IMR-90 (cell line): ENCODE measurements at regions not wholly inside any gene's neighbourhood (a gene's known extent, or its start where the extent isn't known, plus 50 kb on each side); places are given as distances from the start of the nearest gene placed in this dataset.

Experiments used
- ATAC-seq: fragments of 200-7000 bp; cut with Tn5 transposase; 2 replicates; pipeline ENCODE4 v1.9.1; 2020; ENCODE audit warnings: low read depth, mild to moderate bottlenecking, moderate library complexity
- BruUV-seq: library from RNA; stranded (reverse); fragments of 400-500 nt; replicated peaks from 2 replicates; lab custom pipeline; 2021; lab: Mats Ljungman, UMichigan
- CTCF ChIA-PET: fragments of 300-600 bp; formaldehyde crosslinking; extraction: SDS; loops from one replicate; lab custom pipeline; 2021; ENCODE audit warnings: antibody characterized with exemption; lab: Yijun Ruan, JAX
- POLR2A ChIA-PET: fragments of 300-600 bp; sonication (Branson Sonifier 250); formaldehyde crosslinking; loops from one replicate; lab custom pipeline; 2022; ENCODE audit warnings: antibody characterized with exemption; ENCODE audit not compliant: unreplicated experiment; lab: Charles Lee
- DNase-seq: peaks from one replicate; pipeline ENCODE4 v3.0.0; 2013
- H2AFZ ChIP-seq: replicated peaks from 2 replicates; pipeline ENCODE3; 2013; ENCODE audit warnings: low read length, mild to moderate bottlenecking; ENCODE audit not compliant: poor library complexity
- H2AK5ac ChIP-seq: 2 replicates; pipeline ENCODE4 v1.6.1; 2013; ENCODE audit warnings: low read depth, low read length, inconsistent platforms
- H2AK9ac ChIP-seq: replicated peaks from 2 replicates; pipeline ENCODE3; 2013; ENCODE audit warnings: mild to moderate bottlenecking, low read depth, low read length, moderate library complexity; ENCODE audit not compliant: poor library complexity
- H2BK120ac ChIP-seq: 2 replicates; pipeline ENCODE4 v1.6.1; 2013; ENCODE audit warnings: low read depth, low read length, inconsistent platforms
- H2BK15ac ChIP-seq: 3 replicates; pipeline ENCODE4 v1.6.1; 2013; ENCODE audit warnings: low read depth, low read length, inconsistent platforms
- H2BK20ac ChIP-seq: 2 replicates; pipeline ENCODE4 v1.6.1; 2013; ENCODE audit warnings: low read depth, mild to moderate bottlenecking, inconsistent platforms, low read length, moderate library complexity
- H2BK5ac ChIP-seq: 2 replicates; pipeline ENCODE4 v1.6.1; 2013; ENCODE audit warnings: mild to moderate bottlenecking, low read depth, low read length, inconsistent platforms; ENCODE audit not compliant: poor library complexity, severe bottlenecking
- H3K14ac ChIP-seq: replicated peaks from 2 replicates; pipeline ENCODE4 v1.6.1; 2013; ENCODE audit warnings: low read depth, low read length, inconsistent platforms
- H3K18ac ChIP-seq: 2 replicates; pipeline ENCODE4 v1.6.1; 2013; ENCODE audit warnings: low read depth, low read length, control low read depth
- H3K23ac ChIP-seq: 2 replicates; pipeline ENCODE4 v1.6.1; 2013; ENCODE audit warnings: low read depth, low read length, inconsistent platforms
- H3K27ac ChIP-seq: 2 replicates; pipeline ENCODE4 v1.5.1; 2013; ENCODE audit warnings: mild to moderate bottlenecking, control low read depth, low read length; ENCODE audit not compliant: insufficient read depth
- H3K27me3 ChIP-seq: 2 replicates; pipeline ENCODE4 v1.6.1; 2013; ENCODE audit warnings: low read length; ENCODE audit not compliant: control insufficient read depth, insufficient read depth
- H3K36me3 ChIP-seq: 2 replicates; pipeline ENCODE4 v1.6.1; 2013; ENCODE audit warnings: low read length, mixed read lengths; ENCODE audit not compliant: control insufficient read depth, insufficient read depth
- H3K4ac ChIP-seq: 2 replicates; pipeline ENCODE4 v1.6.1; 2013; ENCODE audit warnings: low read depth, low read length, inconsistent platforms
- H3K4me1 ChIP-seq: 2 replicates; pipeline ENCODE4 v1.6.1; 2013; ENCODE audit warnings: low read length, mixed read lengths; ENCODE audit not compliant: control insufficient read depth, insufficient read depth
- H3K4me2 ChIP-seq: 2 replicates; pipeline ENCODE4 v1.6.1; 2013; ENCODE audit warnings: low read depth, mild to moderate bottlenecking, control low read depth, low read length, moderate library complexity
- H3K4me3 ChIP-seq: 2 replicates; pipeline ENCODE4 v1.5.1; 2013; ENCODE audit warnings: low read depth, mild to moderate bottlenecking, control low read depth, low read length, moderate library complexity; ENCODE audit not compliant: insufficient read depth
- H3K56ac ChIP-seq: 2 replicates; pipeline ENCODE4 v1.6.1; 2013; ENCODE audit warnings: low read length, inconsistent platforms; ENCODE audit not compliant: insufficient read depth; ENCODE audit errors: extremely low read depth
- H3K79me1 ChIP-seq, 2 experiments: 2 replicates each; pipeline ENCODE4 v1.6.1; 2013; ENCODE audit warnings: low read length in 2 of 2, inconsistent platforms in 1 of 2, low read depth in 1 of 2
- H3K9ac ChIP-seq: 2 replicates; pipeline ENCODE4 v1.6.1; 2013; ENCODE audit warnings: low read depth, low read length, control low read depth
- H3K9me1 ChIP-seq: 2 replicates; pipeline ENCODE4 v1.6.1; 2013; ENCODE audit warnings: low read length, inconsistent platforms; ENCODE audit not compliant: insufficient read depth
- H3K9me3 ChIP-seq: 2 replicates; pipeline ENCODE4 v1.6.1; 2013; ENCODE audit warnings: low read length; ENCODE audit not compliant: control insufficient read depth, insufficient read depth
- H4K20me1 ChIP-seq: 2 replicates; pipeline ENCODE4 v1.6.1; 2013; ENCODE audit warnings: low read length, inconsistent platforms; ENCODE audit not compliant: insufficient read depth
- H4K5ac ChIP-seq: 2 replicates; pipeline ENCODE4 v1.6.1; 2013; ENCODE audit warnings: mild to moderate bottlenecking, low read depth, low read length, control low read depth
- H4K8ac ChIP-seq, 2 experiments: 2 replicates each; pipeline ENCODE4 v1.6.1; 2013; ENCODE audit warnings: low read depth in 2 of 2, low read length in 2 of 2, control low read depth in 1 of 2, inconsistent platforms in 1 of 2
- H4K91ac ChIP-seq: 2 replicates; pipeline ENCODE4 v1.6.1; 2013; ENCODE audit warnings: low read depth, low read length, inconsistent platforms; ENCODE audit not compliant: insufficient read depth
- BHLHE40 ChIP-seq: fragments of 150-350 bp; IDR thresholded peaks from 2 replicates; pipeline ENCODE4 v1.6.1; 2016; ENCODE audit warnings: mild to moderate bottlenecking, low read depth, low read length
- CEBPB ChIP-seq: IDR thresholded peaks from 2 replicates; pipeline ENCODE4 v1.6.1; 2012; ENCODE audit warnings: low read depth, low read length, improper control_type of control experiment
- MAFK ChIP-seq: IDR thresholded peaks from 2 replicates; pipeline ENCODE4 v1.6.1; 2012; ENCODE audit warnings: low read depth, low read length, improper control_type of control experiment
- MAZ ChIP-seq: IDR thresholded peaks from 2 replicates; pipeline ENCODE4 v1.6.1; 2012; ENCODE audit warnings: low read depth, mild to moderate bottlenecking, low read length, improper control_type of control experiment, moderate library complexity, borderline replicate concordance
- MXI1 ChIP-seq: IDR thresholded peaks from 2 replicates; pipeline ENCODE4 v1.6.1; 2012; ENCODE audit warnings: low read depth, mild to moderate bottlenecking, low read length, moderate library complexity, borderline replicate concordance
- NFE2L2 ChIP-seq: fragments of 150-350 bp; IDR thresholded peaks from 2 replicates; pipeline ENCODE4 v1.6.1; 2016; ENCODE audit warnings: low read depth, mild to moderate bottlenecking, low read length
- POLR2A ChIP-seq: IDR thresholded peaks from 2 replicates; pipeline ENCODE4 v1.6.1; 2012; ENCODE audit warnings: mild to moderate bottlenecking, low read depth, low read length
- RAD21 ChIP-seq: IDR thresholded peaks from 2 replicates; pipeline ENCODE4 v1.6.1; 2012; ENCODE audit warnings: low read length, improper control_type of control experiment
- RCOR1 ChIP-seq: IDR thresholded peaks from 2 replicates; pipeline ENCODE4 v1.6.1; 2012; ENCODE audit warnings: mild to moderate bottlenecking, low read length, improper control_type of control experiment; ENCODE audit not compliant: insufficient replicate concordance
- RFX5 ChIP-seq: IDR thresholded peaks from 2 replicates; pipeline ENCODE4 v1.8.0; 2012; ENCODE audit warnings: low read depth, mild to moderate bottlenecking, low read length, moderate library complexity
- USF2 ChIP-seq: fragments of 150-350 bp; IDR thresholded peaks from 2 replicates; pipeline ENCODE4 v1.6.1; 2017; ENCODE audit warnings: mild to moderate bottlenecking, antibody characterized with exemption, low read length, low read depth
- WGBS, 2 experiments: methylation state at CpG; one replicate each; pipeline versions ENCODE4 v1.1.5 to v1.1.7; 2013; ENCODE audit warnings: missing lambda C conversion rate in 2 of 2; ENCODE audit not compliant: insufficient read length in 1 of 2; ENCODE audit errors: extremely low coverage in 2 of 2; 5-methylcytosine and 5-hydroxymethylcytosine counted together
- dilution Hi-C: fragments of 300-500 bp; cut with HindIII; formaldehyde crosslinking; loops from one replicate; pipeline ENCODE4 v1.14.3; 2018; ENCODE audit warnings: low sequenced_read_pairs; ENCODE audit not compliant: unreplicated experiment
- in situ Hi-C: fragments of 300-500 bp; cut with MboI; formaldehyde crosslinking; loops from 3 replicates; pipeline ENCODE4 v1.14.3; 2019; ENCODE audit warnings: low sequenced_read_pairs, inconsistent platforms, mixed read lengths
- intact Hi-C: fragments of 100-400 bp; cut with micrococcal nuclease; formaldehyde crosslinking; loops from 2 replicates; pipeline ENCODE4 v1.10.0; 2022
- TF ChIP-seq, protein P1 (sequence below): conservative IDR thresholded peaks from 2 replicates; pipeline ENCODE4 v1.5.1; 2012; ENCODE audit warnings: mild to moderate bottlenecking, low read depth, low read length, improper control_type of control experiment

DNA sequence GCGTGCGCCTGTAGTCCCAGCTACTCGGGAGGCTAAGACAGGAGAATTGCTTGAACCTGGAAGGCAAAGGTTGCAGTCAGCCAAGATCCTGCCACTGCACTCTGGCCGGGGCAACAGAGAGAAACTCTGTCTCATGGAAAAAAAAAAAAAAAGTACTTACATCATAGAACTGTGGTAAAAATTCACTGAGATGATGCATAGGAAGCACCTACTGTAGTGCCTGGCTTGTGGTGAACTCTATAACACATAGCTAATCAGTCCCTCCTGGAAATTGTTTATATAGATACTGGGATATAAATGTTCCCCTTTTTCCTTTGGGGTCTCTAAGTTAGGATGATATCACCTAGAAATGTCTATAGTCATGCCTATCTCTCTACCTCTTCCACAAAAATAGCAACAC is 89.7 kb upstream of the CPM start:
- H3K27ac ChIP-seq = no peak overlapping the region
- no peak overlapping the region for H2AK5ac ChIP-seq
- ATAC-seq (no peak), DNase-seq (peak; percentile 25)
- POLR2A ChIA-PET = no interaction called here
- no peak overlapping the region for H2BK120ac ChIP-seq
- no peak overlapping the region for H2BK15ac ChIP-seq
- no peak overlapping the region for H3K9ac ChIP-seq
- TF ChIP-seq CEBPB (no peak), RCOR1 (no peak), POLR2A (no peak), USF2 (no peak), MAZ (no peak), MAFK (no peak), RAD21 (no peak), BHLHE40 (no peak), RFX5 (no peak), MXI1 (no peak), NFE2L2 (no peak)
- TF ChIP-seq, protein P1, sequence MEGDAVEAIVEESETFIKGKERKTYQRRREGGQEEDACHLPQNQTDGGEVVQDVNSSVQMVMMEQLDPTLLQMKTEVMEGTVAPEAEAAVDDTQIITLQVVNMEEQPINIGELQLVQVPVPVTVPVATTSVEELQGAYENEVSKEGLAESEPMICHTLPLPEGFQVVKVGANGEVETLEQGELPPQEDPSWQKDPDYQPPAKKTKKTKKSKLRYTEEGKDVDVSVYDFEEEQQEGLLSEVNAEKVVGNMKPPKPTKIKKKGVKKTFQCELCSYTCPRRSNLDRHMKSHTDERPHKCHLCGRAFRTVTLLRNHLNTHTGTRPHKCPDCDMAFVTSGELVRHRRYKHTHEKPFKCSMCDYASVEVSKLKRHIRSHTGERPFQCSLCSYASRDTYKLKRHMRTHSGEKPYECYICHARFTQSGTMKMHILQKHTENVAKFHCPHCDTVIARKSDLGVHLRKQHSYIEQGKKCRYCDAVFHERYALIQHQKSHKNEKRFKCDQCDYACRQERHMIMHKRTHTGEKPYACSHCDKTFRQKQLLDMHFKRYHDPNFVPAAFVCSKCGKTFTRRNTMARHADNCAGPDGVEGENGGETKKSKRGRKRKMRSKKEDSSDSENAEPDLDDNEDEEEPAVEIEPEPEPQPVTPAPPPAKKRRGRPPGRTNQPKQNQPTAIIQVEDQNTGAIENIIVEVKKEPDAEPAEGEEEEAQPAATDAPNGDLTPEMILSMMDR = no peak
- H4K5ac ChIP-seq = no peak overlapping the region
- no peaks in the 10 kb centered on the region for H3K9me3 ChIP-seq
- in situ Hi-C loops (no loop called here), dilution Hi-C loops (no loop called here), intact Hi-C loops (no loop called here)
- H3K79me1 ChIP-seq = no peaks in the 10 kb centered on the region
- no peak overlapping the region for H3K4me2 ChIP-seq
- no peak overlapping the region for H4K8ac ChIP-seq
- 83% methylated on average over 2 of the region's 4 CpGs; no CpG with 5 or more reads in 1 of the 2 experiments for WGBS, 2 experiments
- no peaks in the 10 kb centered on the region for H4K20me1 ChIP-seq
- H2BK5ac ChIP-seq = no peak overlapping the region
- H3K4ac ChIP-seq = no peak overlapping the region
- CTCF ChIA-PET = no interaction called here
- no peak overlapping the region for H2AFZ ChIP-seq
- H3K23ac ChIP-seq = no peak overlapping the region
- no peak overlapping the region for H3K18ac ChIP-seq
- H2BK20ac ChIP-seq = no peak overlapping the region
- no TSS peak for BruUV-seq
- H3K36me3 ChIP-seq = no peaks in the 10 kb centered on the region
- H2AK9ac ChIP-seq = no peak overlapping the region
- H3K56ac ChIP-seq = no peak overlapping the region
- H3K4me1 ChIP-seq = no peaks in the 10 kb centered on the region
- peaks cover 2% of the 10 kb centered on the region; the same call in 1 of the 2 replicates for H3K9me1 ChIP-seq
- H4K91ac ChIP-seq = no peak overlapping the region
- no peak overlapping the region for H3K14ac ChIP-seq
- H3K4me3 ChIP-seq = no peak overlapping the region
- H3K27me3 ChIP-seq = no peaks in the 10 kb centered on the region
